Mesendoderm (in vitro differentiated cells): ENCODE measurements at regions not wholly inside any gene's neighbourhood (a gene's known extent, or its start where the extent isn't known, plus 50 kb on each side); places are given as distances from the start of the nearest gene placed in this dataset.
"Not testable (repeated sequence)": the region's sequence is repeated elsewhere in the genome, so short reads cannot be mapped to it uniquely, and the experiment has no call there.

Experiments used
- DNase-seq: peaks from one replicate; pipeline ENCODE4 v3.0.0; 2013
- H2AK5ac ChIP-seq: 2 replicates; pipeline ENCODE4 v1.6.1; 2013; ENCODE audit warnings: low read length, inconsistent platforms
- H2BK120ac ChIP-seq: 2 replicates; pipeline ENCODE4 v1.6.1; 2013; ENCODE audit warnings: low read depth, mild to moderate bottlenecking, low read length, moderate library complexity, mixed read lengths
- H2BK15ac ChIP-seq: replicated peaks from 2 replicates; pipeline ENCODE4 v1.6.1; 2013; ENCODE audit warnings: low read depth, mild to moderate bottlenecking, moderate library complexity
- H2BK5ac ChIP-seq: 2 replicates; pipeline ENCODE4 v1.6.1; 2013; ENCODE audit warnings: low read length, inconsistent platforms
- H3K18ac ChIP-seq: 2 replicates; pipeline ENCODE4 v1.6.1; 2013; ENCODE audit warnings: mild to moderate bottlenecking, low read length, mixed read lengths
- H3K23ac ChIP-seq: one replicate; pipeline ENCODE4 v1.6.1; 2013; ENCODE audit warnings: low read length
- H3K27ac ChIP-seq: 2 replicates; pipeline ENCODE4 v1.5.1; 2013; ENCODE audit warnings: low read depth, mild to moderate bottlenecking, inconsistent platforms, low read length, moderate library complexity
- H3K27me3 ChIP-seq: 2 replicates; pipeline ENCODE4 v1.6.1; 2013; ENCODE audit warnings: low read length, control low read depth, mild to moderate bottlenecking, inconsistent platforms; ENCODE audit not compliant: insufficient read depth, poor library complexity
- H3K36me3 ChIP-seq: 2 replicates; pipeline ENCODE4 v1.6.1; 2013; ENCODE audit warnings: low read length, inconsistent platforms; ENCODE audit not compliant: control insufficient read depth, insufficient read depth
- H3K4ac ChIP-seq: one replicate; pipeline ENCODE4 v1.6.1; 2013; ENCODE audit warnings: low read depth, mild to moderate bottlenecking, low read length, moderate library complexity
- H3K4me1 ChIP-seq: 2 replicates; pipeline ENCODE4 v1.6.1; 2013; ENCODE audit warnings: low read depth, low read length, inconsistent platforms; ENCODE audit not compliant: control insufficient read depth
- H3K4me2 ChIP-seq: 2 replicates; pipeline ENCODE4 v1.6.1; 2013; ENCODE audit warnings: low read length
- H3K4me3 ChIP-seq: 2 replicates; pipeline ENCODE4 v1.5.1; 2013; ENCODE audit warnings: mild to moderate bottlenecking, low read length
- H3K56ac ChIP-seq: one replicate; pipeline ENCODE4 v1.6.1; 2013; ENCODE audit warnings: low read length
- H3K79me1 ChIP-seq: 2 replicates; pipeline ENCODE4 v1.6.1; 2013; ENCODE audit warnings: low read length, inconsistent platforms
- H3K79me2 ChIP-seq: 2 replicates; pipeline ENCODE4 v1.6.1; 2013; ENCODE audit warnings: mild to moderate bottlenecking, low read length; ENCODE audit not compliant: control insufficient read depth, insufficient read depth
- H3K9ac ChIP-seq: 2 replicates; pipeline ENCODE4 v1.6.1; 2013; ENCODE audit warnings: low read length, inconsistent platforms
- H4K5ac ChIP-seq: one replicate; pipeline ENCODE4 v1.6.1; 2013; ENCODE audit warnings: low read length
- H4K8ac ChIP-seq: one replicate; pipeline ENCODE4 v1.6.1; 2013; ENCODE audit warnings: low read depth, mild to moderate bottlenecking, control low read depth, low read length, moderate library complexity
- WGBS: extraction: QIAGEN DNeasy Blood & Tissue Kit; methylation state at CpG from one replicate; pipeline ENCODE4 v1.1.7; 2013; ENCODE audit warnings: low lambda C conversion rate, missing lambda C conversion rate; ENCODE audit not compliant: insufficient coverage; ENCODE audit errors: extremely low coverage; 5-methylcytosine and 5-hydroxymethylcytosine counted together

- WGBS: no CpG with 5 or more reads among the region's 5 CpGs
- no peak overlapping the region for H2BK120ac ChIP-seq
- DNase-seq: peak; percentile 80
- H2BK15ac ChIP-seq: no peak overlapping the region
- H3K4me2 ChIP-seq: no peak overlapping the region
- H3K56ac ChIP-seq: peak overlapping the region; percentile 29
- no peak overlapping the region for H2AK5ac ChIP-seq
- H3K27ac ChIP-seq: peak overlapping the region; percentile 35
- H3K36me3 ChIP-seq: no peaks in the 10 kb centered on the region
- H3K18ac ChIP-seq: peak overlapping the region; percentile 7
- H4K5ac ChIP-seq: no peak overlapping the region
- H3K79me1 ChIP-seq: no peaks in the 10 kb centered on the region
- H2BK5ac ChIP-seq: peak overlapping the region; percentile 1
- no peak overlapping the region for H3K9ac ChIP-seq
- no peaks in the 10 kb centered on the region for H3K27me3 ChIP-seq
- no peak overlapping the region for H3K23ac ChIP-seq
- no peaks in the 10 kb centered on the region for H3K79me2 ChIP-seq
- H3K4me1 ChIP-seq: peaks cover 3% of the 10 kb centered on the region
- H4K8ac ChIP-seq: no peak overlapping the region
- H3K4ac ChIP-seq: peak overlapping the region; percentile 7
- no peak overlapping the region for H3K4me3 ChIP-seq
These were observed 187.9 kb upstream of the LMCD1 start for GRCh38 chr3:8313560-8314267.

- no CpG with 5 or more reads among the region's 3 CpGs for WGBS
- not testable (repeated sequence) for H3K27ac ChIP-seq, H3K4me2 ChIP-seq, H2BK5ac ChIP-seq, H3K4me3 ChIP-seq, H4K8ac ChIP-seq, H2BK120ac ChIP-seq, H3K23ac ChIP-seq, H3K4me1 ChIP-seq, H3K27me3 ChIP-seq, H3K79me1 ChIP-seq, H4K5ac ChIP-seq, H2BK15ac ChIP-seq, H2AK5ac ChIP-seq, H3K79me2 ChIP-seq, H3K9ac ChIP-seq, H3K36me3 ChIP-seq, H3K56ac ChIP-seq
- peak; percentile 71 for DNase-seq
- Histone ChIP-seq H3K4ac (peak overlapping the region; percentile 2), H3K18ac (peak overlapping the region; percentile 68)
These were observed 186.1 kb upstream of the LMCD1 start for GRCh38 chr3:8315526-8315925.

- Histone ChIP-seq H3K4me2 (no peak overlapping the region), H3K4me3 (no peak overlapping the region), H4K5ac (no peak overlapping the region), H3K27me3 (no peaks in the 10 kb centered on the region), H3K4me1 (peaks cover 9% of the 10 kb centered on the region), H2BK15ac (no peak overlapping the region), H3K4ac (peak overlapping the region; percentile 16), H2BK120ac (no peak overlapping the region), H3K79me1 (no peaks in the 10 kb centered on the region), H3K23ac (no peak overlapping the region), H3K79me2 (no peaks in the 10 kb centered on the region), H2AK5ac (no peak overlapping the region), H4K8ac (no peak overlapping the region), H3K56ac (no peak overlapping the region), H3K36me3 (no peaks in the 10 kb centered on the region), H3K27ac (no peak overlapping the region), H3K18ac (no peak overlapping the region), H2BK5ac (no peak overlapping the region), H3K9ac (no peak overlapping the region)
- WGBS: no CpG with 5 or more reads among the region's 8 CpGs
- peak; percentile 90 for DNase-seq
These were observed 183.7 kb upstream of the LMCD1 start for GRCh38 chr3:8317661-8318649.

- Histone ChIP-seq H4K8ac (no peak overlapping the region), H2BK5ac (no peak overlapping the region), H3K4ac (peak overlapping the region; percentile 31), H3K36me3 (no peaks in the 10 kb centered on the region), H3K9ac (no peak overlapping the region), H3K4me2 (no peak overlapping the region), H3K79me2 (no peaks in the 10 kb centered on the region), H3K27ac (peak overlapping the region; percentile 2), H3K4me1 (peaks cover 7% of the 10 kb centered on the region), H3K18ac (no peak overlapping the region), H3K4me3 (no peak overlapping the region), H3K23ac (no peak overlapping the region), H2BK15ac (no peak overlapping the region), H3K56ac (no peak overlapping the region), H3K27me3 (no peaks in the 10 kb centered on the region), H2AK5ac (no peak overlapping the region), H4K5ac (no peak overlapping the region), H3K79me1 (no peaks in the 10 kb centered on the region), H2BK120ac (peak overlapping the region; percentile 69)
- WGBS: no CpG with 5 or more reads among the region's 2 CpGs
- DNase-seq: peak; percentile 90
These were observed 181.5 kb upstream of the LMCD1 start for GRCh38 chr3:8319935-8320634.

- Histone ChIP-seq H2BK15ac (no peak overlapping the region), H3K79me1 (no peaks in the 10 kb centered on the region), H3K27me3 (no peaks in the 10 kb centered on the region), H3K56ac (no peak overlapping the region), H3K4ac (peak overlapping the region; percentile 65), H2AK5ac (no peak overlapping the region), H4K5ac (no peak overlapping the region), H2BK120ac (no peak overlapping the region), H3K79me2 (no peaks in the 10 kb centered on the region), H3K9ac (no peak overlapping the region), H3K18ac (no peak overlapping the region), H4K8ac (no peak overlapping the region), H3K23ac (no peak overlapping the region), H3K27ac (peak overlapping the region; percentile 2), H3K4me2 (no peak overlapping the region), H2BK5ac (no peak overlapping the region), H3K4me3 (no peak overlapping the region), H3K4me1 (peaks cover 7% of the 10 kb centered on the region), H3K36me3 (no peaks in the 10 kb centered on the region)
- DNase-seq: peak; percentile 91
- WGBS: no CpG with 5 or more reads among the region's 6 CpGs
These were observed 180.7 kb upstream of the LMCD1 start for GRCh38 chr3:8320711-8321458.
